Fibroblast of mammary gland (primary cell): ENCODE measurements at regions not wholly inside any gene's neighbourhood (a gene's known extent, or its start where the extent isn't known, plus 50 kb on each side); places are given as distances from the start of the nearest gene placed in this dataset.

Experiments
- DNase-seq: peaks from one replicate; pipeline ENCODE4 v3.0.0-alpha.2; 2010; ENCODE audit warnings: low read depth
- H3K4me3 ChIP-seq: 2 replicates; pipeline ENCODE4 v1.5.1; 2011; ENCODE audit warnings: low read depth, mild to moderate bottlenecking, low read length, moderate library complexity; ENCODE audit not compliant: control insufficient read depth
- TF ChIP-seq, protein P1 (sequence below): conservative IDR thresholded peaks from 2 replicates; pipeline ENCODE4 v1.5.1; 2011; ENCODE audit warnings: low read depth, low read length, inconsistent platforms; ENCODE audit not compliant: control insufficient read depth, insufficient read depth

DNA sequence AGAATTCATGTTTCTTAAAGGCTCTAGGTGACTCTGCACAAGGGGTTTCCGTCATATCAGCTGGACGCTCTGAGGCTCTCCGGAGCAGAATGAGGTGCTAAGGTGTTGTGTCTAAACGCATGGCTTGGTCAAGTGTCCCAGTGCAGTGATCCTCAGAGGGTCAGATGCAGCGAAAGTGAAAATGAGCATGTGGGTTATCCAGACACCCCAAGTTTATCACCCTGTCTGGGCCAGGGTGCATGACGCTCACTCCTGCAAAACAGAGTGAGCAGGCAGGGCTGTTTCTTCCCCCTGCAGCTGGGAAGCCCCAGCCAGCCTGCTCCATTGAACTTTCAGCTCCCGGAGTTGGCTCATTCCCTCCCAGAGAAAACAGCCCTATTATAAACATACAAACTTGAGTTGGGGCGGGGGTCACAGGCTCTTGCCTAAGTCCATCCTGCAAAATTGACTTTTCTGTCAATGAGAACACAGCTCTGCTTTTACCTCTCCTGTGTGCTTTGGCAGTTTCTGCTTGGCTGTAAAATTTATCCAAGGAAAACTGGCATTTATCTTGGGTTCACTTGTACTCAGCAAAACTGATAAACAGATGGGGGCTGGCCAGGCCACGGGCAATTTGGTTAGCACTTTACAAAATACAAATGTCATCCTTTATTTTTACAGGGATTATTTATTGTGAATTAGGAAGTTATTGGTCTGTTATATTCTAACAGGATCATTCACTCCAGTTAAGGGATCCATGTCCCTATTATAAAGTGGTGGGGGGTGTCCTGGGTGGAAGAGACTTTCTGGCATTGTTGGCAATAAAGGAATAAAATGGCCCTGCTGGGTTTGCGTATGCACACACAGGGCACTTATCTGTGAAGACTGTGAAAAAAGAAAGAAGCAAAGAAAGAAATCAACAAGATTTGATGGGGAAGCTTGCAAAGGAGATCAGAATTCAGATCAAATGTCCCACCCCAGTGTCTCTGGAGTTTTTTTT lies 154.9 kb downstream of the FOXA2 start:
- TF ChIP-seq, protein P1, sequence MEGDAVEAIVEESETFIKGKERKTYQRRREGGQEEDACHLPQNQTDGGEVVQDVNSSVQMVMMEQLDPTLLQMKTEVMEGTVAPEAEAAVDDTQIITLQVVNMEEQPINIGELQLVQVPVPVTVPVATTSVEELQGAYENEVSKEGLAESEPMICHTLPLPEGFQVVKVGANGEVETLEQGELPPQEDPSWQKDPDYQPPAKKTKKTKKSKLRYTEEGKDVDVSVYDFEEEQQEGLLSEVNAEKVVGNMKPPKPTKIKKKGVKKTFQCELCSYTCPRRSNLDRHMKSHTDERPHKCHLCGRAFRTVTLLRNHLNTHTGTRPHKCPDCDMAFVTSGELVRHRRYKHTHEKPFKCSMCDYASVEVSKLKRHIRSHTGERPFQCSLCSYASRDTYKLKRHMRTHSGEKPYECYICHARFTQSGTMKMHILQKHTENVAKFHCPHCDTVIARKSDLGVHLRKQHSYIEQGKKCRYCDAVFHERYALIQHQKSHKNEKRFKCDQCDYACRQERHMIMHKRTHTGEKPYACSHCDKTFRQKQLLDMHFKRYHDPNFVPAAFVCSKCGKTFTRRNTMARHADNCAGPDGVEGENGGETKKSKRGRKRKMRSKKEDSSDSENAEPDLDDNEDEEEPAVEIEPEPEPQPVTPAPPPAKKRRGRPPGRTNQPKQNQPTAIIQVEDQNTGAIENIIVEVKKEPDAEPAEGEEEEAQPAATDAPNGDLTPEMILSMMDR = no peak
- DNase-seq = no peak
- no peak overlapping the region for H3K4me3 ChIP-seq

DNA sequence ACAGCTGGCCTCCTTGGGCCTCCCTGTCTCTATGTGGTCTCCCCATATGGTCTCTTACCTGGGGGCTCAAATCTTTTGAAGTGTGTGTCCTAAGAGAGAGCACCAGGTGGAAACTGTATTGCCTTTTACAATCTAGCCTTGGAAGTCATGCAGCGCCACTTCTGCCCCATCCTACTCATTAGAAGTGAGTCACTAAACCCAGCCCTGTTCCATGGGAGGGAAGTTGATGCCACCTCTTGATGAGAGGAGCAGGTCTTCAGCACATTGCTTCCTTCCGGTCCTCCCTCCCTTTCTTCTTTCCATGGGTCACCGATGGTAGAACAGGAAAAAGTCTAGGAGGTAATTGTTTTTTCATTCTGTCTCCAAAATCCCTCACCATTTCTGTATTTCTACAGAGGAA lies 156.3 kb downstream of the FOXA2 start:
- TF ChIP-seq, protein P1 = no peak
- DNase-seq = no peak

DNA sequence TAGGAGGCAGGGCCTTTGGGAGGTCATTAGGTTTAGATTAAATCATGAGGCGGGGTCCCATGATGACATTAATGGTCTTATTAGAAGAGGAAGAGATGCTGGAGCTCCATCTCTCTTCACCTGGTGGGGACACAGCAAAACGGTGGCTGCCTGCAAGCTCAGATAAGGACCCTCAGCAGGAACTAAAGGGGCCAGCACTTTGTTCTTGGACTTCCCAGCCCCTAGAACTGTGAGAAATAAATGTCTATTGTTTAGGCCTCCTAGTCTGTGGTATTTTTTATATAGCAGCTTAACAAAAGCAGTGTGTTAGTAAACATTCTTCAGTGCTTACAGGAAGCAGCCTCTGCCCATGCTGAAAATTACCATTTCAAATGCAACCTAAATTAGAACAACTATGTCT lies 157.6 kb downstream of the FOXA2 start:
- H3K4me3 ChIP-seq = no peak overlapping the region
- no peak for DNase-seq
- TF ChIP-seq, protein P1 = no peak

More for the DNA sequence above, 156.3 kb downstream of the FOXA2 start:
- no peak overlapping the region for H3K4me3 ChIP-seq

DNA sequence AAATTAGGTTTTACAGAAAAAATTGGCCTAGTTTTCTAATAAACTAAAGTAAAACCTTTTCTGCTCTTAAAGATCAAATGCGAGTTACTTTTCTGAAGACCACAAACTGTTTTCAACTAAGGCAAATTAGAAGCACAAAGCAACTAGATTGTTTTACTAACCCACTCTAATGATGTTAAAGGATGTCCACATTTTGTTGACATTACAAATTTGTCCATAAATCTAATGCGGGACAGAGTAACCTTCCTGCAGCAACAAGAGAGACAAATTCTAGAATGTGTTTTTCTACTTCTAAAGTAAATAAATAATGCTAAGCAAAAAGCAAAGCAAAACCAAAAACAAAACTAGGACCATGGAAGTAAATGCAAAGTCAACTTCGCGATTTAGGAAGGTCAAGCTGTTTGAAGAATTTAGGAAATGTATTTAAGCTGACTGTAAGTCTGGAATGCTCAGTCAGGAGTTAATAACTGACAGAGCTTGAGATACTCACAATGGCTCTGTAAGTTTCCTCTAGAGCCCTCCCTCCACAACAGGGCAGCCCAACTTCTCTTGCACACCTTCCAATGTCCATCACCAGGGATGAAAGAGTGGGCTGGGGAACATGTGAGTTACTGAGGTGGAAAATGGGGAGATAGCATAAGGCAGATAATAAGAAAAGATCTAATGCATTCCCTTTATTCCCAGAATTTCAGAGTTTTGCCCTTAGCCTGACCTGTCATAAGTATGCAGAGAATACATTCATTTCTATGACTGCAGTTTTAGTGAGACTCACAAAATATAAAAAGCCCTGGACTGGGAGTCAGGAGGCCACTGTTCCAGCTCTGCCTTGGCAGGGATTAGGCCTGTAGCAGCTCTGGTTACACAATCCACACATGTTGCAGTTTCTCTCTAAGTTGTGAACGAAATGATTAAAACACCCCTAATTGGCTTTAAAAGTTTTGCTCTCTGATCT lies 158.8 kb downstream of the FOXA2 start:
- no peak overlapping the region for H3K4me3 ChIP-seq
- TF ChIP-seq, protein P1 = no peak
- DNase-seq = no peak

DNA sequence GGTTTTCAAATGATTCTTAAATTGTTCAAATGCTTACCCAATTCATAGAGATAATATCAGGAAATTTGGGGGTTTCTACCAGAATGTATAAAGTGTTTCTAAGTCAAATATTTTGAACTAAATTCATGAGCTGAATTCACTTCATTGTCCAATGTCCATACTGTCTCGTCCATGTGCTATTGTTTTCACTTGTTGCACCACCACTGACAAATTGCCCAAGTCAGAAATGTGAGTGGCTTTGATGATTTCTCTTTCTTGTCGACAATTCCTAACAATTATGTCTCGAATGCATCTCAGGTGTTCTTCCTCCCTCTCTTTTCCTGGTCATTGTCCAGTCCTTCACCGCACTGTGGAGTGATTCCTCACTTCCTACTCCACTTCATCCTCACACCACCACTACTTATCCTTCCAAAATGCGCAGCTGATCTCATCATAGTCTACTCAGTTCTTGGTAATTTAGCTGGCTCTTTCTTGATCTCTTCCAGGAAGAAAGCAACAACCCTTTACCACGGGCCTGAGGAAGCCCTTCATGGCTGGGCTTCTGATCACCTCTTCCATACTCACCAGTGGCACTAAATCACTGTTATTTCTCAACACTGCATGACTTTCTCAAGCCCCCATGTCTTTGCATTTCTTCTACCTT lies 161.1 kb downstream of the FOXA2 start:
- H3K4me3 ChIP-seq = no peak overlapping the region
- TF ChIP-seq, protein P1 = no peak
- no peak for DNase-seq

DNA sequence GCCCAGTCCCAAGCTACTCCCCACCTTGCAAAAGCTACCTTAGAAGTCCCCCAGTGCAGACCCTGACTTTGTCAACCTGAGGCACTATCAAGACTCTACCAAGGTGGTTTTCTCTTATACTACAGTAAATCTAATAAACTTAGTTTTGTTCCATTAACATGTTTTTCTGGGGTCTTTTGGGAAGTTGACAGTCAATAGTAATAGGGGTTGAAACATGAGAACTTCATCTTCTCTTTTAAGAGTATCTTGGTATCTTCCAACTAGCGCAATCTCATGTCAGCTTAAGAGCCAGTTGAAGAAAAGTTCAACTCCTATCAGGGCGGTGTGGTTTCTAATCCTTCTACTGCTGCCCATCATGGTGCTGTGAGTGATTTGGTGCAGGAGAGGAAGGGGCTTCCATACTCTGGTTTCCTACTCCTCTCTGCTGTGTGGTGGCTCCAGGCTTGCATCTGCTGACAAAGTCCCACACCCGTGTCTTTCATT lies 164.2 kb downstream of the FOXA2 start:
- no peak for DNase-seq
- TF ChIP-seq, protein P1 = no peak
- no peak overlapping the region for H3K4me3 ChIP-seq
